ENCODE measurements at regions not wholly inside any gene's neighbourhood (a gene's known extent, or its start where the extent isn't known, plus 50 kb on each side); places are given as distances from the start of the nearest gene placed in this dataset.

DNA sequence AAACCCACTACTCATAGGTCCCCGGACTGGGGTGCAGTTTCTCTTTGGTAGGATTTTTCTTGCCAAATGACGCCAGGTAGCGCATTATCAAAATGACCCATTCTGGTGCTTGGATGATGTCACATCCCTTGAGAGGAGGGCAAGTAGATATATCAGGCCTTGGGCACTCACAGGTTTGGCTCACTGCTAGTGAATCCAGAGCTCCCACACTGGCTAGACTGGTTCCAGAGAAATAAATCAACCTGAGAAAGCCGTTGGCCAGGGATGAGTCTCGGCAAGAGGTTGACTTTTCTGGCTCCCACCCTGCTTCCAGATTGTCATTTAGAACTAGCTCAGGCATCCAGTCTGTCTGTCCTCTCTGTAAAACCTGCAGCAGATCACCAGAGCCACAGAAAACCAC lies 188.4 kb upstream of the MAF start:
- DNase-seq (ENCODE audit: low read depth, low spot score) (no peak), FAIRE-seq (no peak)
- H3K79me2 ChIP-seq (ENCODE audit: control insufficient read depth, insufficient read depth, low read length) = no peaks in the 10 kb centered on the region
- no peaks in the 10 kb centered on the region for H4K20me1 ChIP-seq (replicated peaks; ENCODE audit: control insufficient read depth, extremely low read depth, insufficient read depth, low read length)
- intact Hi-C loops (cut with micrococcal nuclease) (no loop called here), dilution Hi-C loops (cut with MboI; ENCODE audit: extremely low pct_ligation_motif_present, low sequenced_read_pairs) (no loop called here)
- TF ChIP-seq MAX (IDR thresholded peaks at IDR 0.05; ENCODE audit: insufficient read depth, insufficient read length) (no peak), MYC (IDR thresholded peaks at IDR 0.05; ENCODE audit: low read depth, low read length) (no peak), POLR2AphosphoS5 (IDR thresholded peaks at IDR 0.05; ENCODE audit: insufficient read depth, low read depth, low read length) (no peak), EZH2 (IDR thresholded peaks at IDR 0.05; ENCODE audit: borderline replicate concordance, low read depth, low read length, severe bottlenecking) (no peak), FOS (IDR thresholded peaks at IDR 0.05; ENCODE audit: borderline replicate concordance, insufficient read depth, low read length) (no peak), GATA2 (IDR thresholded peaks at IDR 0.05; ENCODE audit: insufficient read depth, insufficient read length, low read depth, low read length) (no peak), JUN (IDR thresholded peaks at IDR 0.05; ENCODE audit: borderline replicate concordance, insufficient read depth, insufficient read length, low read depth) (no peak), POLR2A (IDR thresholded peaks at IDR 0.05; ENCODE audit: low read depth, low read length) (no peak)
- TF ChIP-seq, protein P1, sequence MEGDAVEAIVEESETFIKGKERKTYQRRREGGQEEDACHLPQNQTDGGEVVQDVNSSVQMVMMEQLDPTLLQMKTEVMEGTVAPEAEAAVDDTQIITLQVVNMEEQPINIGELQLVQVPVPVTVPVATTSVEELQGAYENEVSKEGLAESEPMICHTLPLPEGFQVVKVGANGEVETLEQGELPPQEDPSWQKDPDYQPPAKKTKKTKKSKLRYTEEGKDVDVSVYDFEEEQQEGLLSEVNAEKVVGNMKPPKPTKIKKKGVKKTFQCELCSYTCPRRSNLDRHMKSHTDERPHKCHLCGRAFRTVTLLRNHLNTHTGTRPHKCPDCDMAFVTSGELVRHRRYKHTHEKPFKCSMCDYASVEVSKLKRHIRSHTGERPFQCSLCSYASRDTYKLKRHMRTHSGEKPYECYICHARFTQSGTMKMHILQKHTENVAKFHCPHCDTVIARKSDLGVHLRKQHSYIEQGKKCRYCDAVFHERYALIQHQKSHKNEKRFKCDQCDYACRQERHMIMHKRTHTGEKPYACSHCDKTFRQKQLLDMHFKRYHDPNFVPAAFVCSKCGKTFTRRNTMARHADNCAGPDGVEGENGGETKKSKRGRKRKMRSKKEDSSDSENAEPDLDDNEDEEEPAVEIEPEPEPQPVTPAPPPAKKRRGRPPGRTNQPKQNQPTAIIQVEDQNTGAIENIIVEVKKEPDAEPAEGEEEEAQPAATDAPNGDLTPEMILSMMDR (IDR thresholded peaks at IDR 0.05; ENCODE audit: extremely low read depth in 1 of 2, insufficient read depth in 1 of 2, low read depth in 1 of 2, low read length in 2 of 2) = no peak
- no peaks in the 10 kb centered on the region for H3K9me3 ChIP-seq (replicated peaks; ENCODE audit: control insufficient read depth, insufficient read depth, low read length)
- no peaks in the 10 kb centered on the region for H3K9me1 ChIP-seq (replicated peaks; ENCODE audit: control insufficient read depth, extremely low read depth, insufficient read depth, low read length)
- H3K27me3 ChIP-seq (ENCODE audit: control insufficient read depth in 2 of 2, insufficient read depth in 2 of 2, low read length in 2 of 2) = no peaks in the 10 kb centered on the region
- no peaks in the 10 kb centered on the region for H3K36me3 ChIP-seq (ENCODE audit: control insufficient read depth in 2 of 2, extremely low read depth in 1 of 2, insufficient read depth in 2 of 2, low read length in 2 of 2)
- H3K4me2 ChIP-seq (ENCODE audit: insufficient read depth, low read length) = no peak overlapping the region
- no peak overlapping the region for H2AFZ ChIP-seq (ENCODE audit: low read depth, low read length)
- no TSS peak for BruUV-seq (replicated peaks)
- no peak overlapping the region for H3K27ac ChIP-seq (ENCODE audit: insufficient read depth, low read depth, low read length)
- ChIA-PET CTCF (no interaction called here), POLR2A (no interaction called here)
- H3K4me1 ChIP-seq (ENCODE audit: control insufficient read depth, extremely low read depth, insufficient read depth, low read length) = no peaks in the 10 kb centered on the region
- H3K4me3 ChIP-seq (replicated peaks in 1 of 3; ENCODE audit: insufficient read depth in 1 of 3, low read depth in 1 of 3, low read length in 3 of 3) = no peak overlapping the region
- H3K9ac ChIP-seq (replicated peaks; ENCODE audit: extremely low read depth, insufficient read depth, low read length) = no peak overlapping the region

All from endothelial cell of umbilical vein (primary cell).